H9 (cell line): ENCODE measurements at regions not wholly inside any gene's neighbourhood (a gene's known extent, or its start where the extent isn't known, plus 50 kb on each side); places are given as distances from the start of the nearest gene placed in this dataset.

Experiments
- DNase-seq: peaks from one replicate; pipeline ENCODE4 v3.0.0-alpha.2; 2017
- H2AFZ ChIP-seq: one replicate; pipeline ENCODE4 v1.6.1; 2013; ENCODE audit warnings: mild to moderate bottlenecking, low read length, control low read depth, moderate library complexity
- H2AK5ac ChIP-seq: 2 replicates; pipeline ENCODE4 v1.6.1; 2013; ENCODE audit warnings: low read length, control low read depth, mixed read lengths; ENCODE audit not compliant: insufficient read length
- H2BK120ac ChIP-seq: one replicate; pipeline ENCODE4 v1.6.1; 2013; ENCODE audit warnings: low read depth, mild to moderate bottlenecking, low read length, control low read depth, inconsistent platforms; ENCODE audit not compliant: poor library complexity, severe bottlenecking
- H2BK12ac ChIP-seq: 2 replicates; pipeline ENCODE4 v1.6.1; 2013; ENCODE audit warnings: low read length, control low read depth, mixed read lengths, low read depth; ENCODE audit not compliant: insufficient read length
- H2BK15ac ChIP-seq: 2 replicates; pipeline ENCODE4 v1.6.1; 2013; ENCODE audit warnings: low read depth, low read length, control low read depth
- H2BK20ac ChIP-seq: one replicate; pipeline ENCODE4 v1.6.1; 2013; ENCODE audit warnings: low read depth, mild to moderate bottlenecking, low read length, control low read depth, inconsistent platforms; ENCODE audit not compliant: poor library complexity, severe bottlenecking
- H2BK5ac ChIP-seq: 2 replicates; pipeline ENCODE4 v1.6.1; 2013; ENCODE audit warnings: low read length, control low read depth, mixed read lengths; ENCODE audit not compliant: insufficient read length
- H3K14ac ChIP-seq: 2 replicates; pipeline ENCODE4 v1.6.1; 2013; ENCODE audit warnings: low read length, control low read depth; ENCODE audit not compliant: insufficient read depth
- H3K18ac ChIP-seq: 2 replicates; pipeline ENCODE4 v1.6.1; 2013; ENCODE audit warnings: low read depth, mild to moderate bottlenecking, mixed read lengths, low read length, control low read depth; ENCODE audit not compliant: insufficient read length
- H3K23ac ChIP-seq: 2 replicates; pipeline ENCODE4 v1.6.1; 2013; ENCODE audit warnings: low read length, control low read depth, mixed read lengths, low read depth; ENCODE audit not compliant: insufficient read length
- H3K23me2 ChIP-seq: 2 replicates; pipeline ENCODE4 v1.6.1; 2013; ENCODE audit warnings: low read depth, mild to moderate bottlenecking, mixed read lengths, low read length, control low read depth; ENCODE audit not compliant: insufficient read length, poor library complexity, severe bottlenecking
- H3K27ac ChIP-seq: 2 replicates; pipeline ENCODE4 v1.5.1; 2013; ENCODE audit warnings: low read length, control low read depth, mixed read lengths, low read depth; ENCODE audit not compliant: insufficient read length
- H3K27me3 ChIP-seq: 2 replicates; pipeline ENCODE4 v1.6.1; 2013; ENCODE audit warnings: low read length, control low read depth, inconsistent platforms; ENCODE audit not compliant: insufficient read depth
- H3K4ac ChIP-seq: 2 replicates; pipeline ENCODE4 v1.6.1; 2013; ENCODE audit warnings: low read depth, mild to moderate bottlenecking, control low read depth, inconsistent platforms, low read length, moderate library complexity
- H3K4me1 ChIP-seq: 2 replicates; pipeline ENCODE4 v1.6.1; 2013; ENCODE audit warnings: low read length, control low read depth, inconsistent platforms; ENCODE audit not compliant: insufficient read depth
- H3K4me2 ChIP-seq: 2 replicates; pipeline ENCODE4 v1.6.1; 2013; ENCODE audit warnings: low read length, control low read depth, mixed read lengths; ENCODE audit not compliant: insufficient read length, insufficient read depth
- H3K56ac ChIP-seq: 2 replicates; pipeline ENCODE4 v1.6.1; 2013; ENCODE audit warnings: low read depth, mild to moderate bottlenecking, mixed read lengths, low read length, control low read depth; ENCODE audit not compliant: insufficient read length
- H3K79me1 ChIP-seq: 2 replicates; pipeline ENCODE4 v1.6.1; 2013; ENCODE audit warnings: low read depth, mild to moderate bottlenecking, moderate library complexity, low read length, control low read depth, inconsistent platforms; ENCODE audit not compliant: insufficient read depth, poor library complexity, severe bottlenecking
- H3K79me2 ChIP-seq: 2 replicates; pipeline ENCODE4 v1.6.1; 2013; ENCODE audit warnings: low read length, control low read depth, inconsistent platforms; ENCODE audit not compliant: insufficient read depth
- H3K9ac ChIP-seq: 2 replicates; pipeline ENCODE4 v1.6.1; 2013; ENCODE audit warnings: low read length, control low read depth, mixed read lengths; ENCODE audit not compliant: insufficient read length; ENCODE audit errors: extremely low read depth
- H3K9me3 ChIP-seq: one replicate; pipeline ENCODE4 v1.6.1; 2013; ENCODE audit warnings: low read depth, low read length, inconsistent platforms; ENCODE audit not compliant: control insufficient read depth
- H3T11ph ChIP-seq: one replicate; pipeline ENCODE4 v1.6.1; 2013; ENCODE audit warnings: mild to moderate bottlenecking, low read length, control low read depth, inconsistent platforms
- H4K20me1 ChIP-seq: one replicate; pipeline ENCODE4 v1.6.1; 2013; ENCODE audit not compliant: control insufficient read depth, insufficient read length, insufficient read depth
- H4K5ac ChIP-seq: 2 replicates; pipeline ENCODE4 v1.6.1; 2013; ENCODE audit warnings: low read depth, mild to moderate bottlenecking, mixed read lengths, low read length, control low read depth; ENCODE audit not compliant: insufficient read length
- H4K8ac ChIP-seq: replicated peaks from 2 replicates; pipeline ENCODE4 v1.6.1; 2013; ENCODE audit warnings: low read length, control low read depth, mixed read lengths, low read depth; ENCODE audit not compliant: insufficient read length
- H4K91ac ChIP-seq: 2 replicates; pipeline ENCODE4 v1.6.1; 2013; ENCODE audit warnings: low read depth, mild to moderate bottlenecking, moderate library complexity, mixed read lengths, low read length, control low read depth; ENCODE audit not compliant: insufficient read length
- H3K27ac Mint-ChIP-seq, 3 experiments: 2 replicates in 2 of 3; 3 replicates in 1 of 3; pipeline ENCODE4 v1.8.0; 2020 to 2021; ENCODE audit warnings: mixed read lengths in 3 of 3, mild to moderate bottlenecking in 1 of 3, moderate library complexity in 1 of 3
- H3K27me3 Mint-ChIP-seq: 2 replicates; pipeline ENCODE4 v1.8.0; 2021; ENCODE audit warnings: low read depth, mild to moderate bottlenecking, moderate library complexity, mixed read lengths
- H3K36me3 Mint-ChIP-seq, 3 experiments: 2 replicates in 2 of 3; 3 replicates in 1 of 3; pipeline ENCODE4 v1.8.0; 2020 to 2021; ENCODE audit warnings: low read depth in 3 of 3, mixed read lengths in 3 of 3; ENCODE audit not compliant: insufficient read depth in 1 of 3
- H3K4me1 Mint-ChIP-seq, 2 experiments: 2 replicates each; pipeline ENCODE4 v1.8.0; 2020; ENCODE audit warnings: mixed read lengths in 2 of 2
- H3K4me3 Mint-ChIP-seq, 2 experiments: 2 replicates in 1 of 2; 3 replicates in 1 of 2; pipeline ENCODE4 v1.8.0; 2020 to 2021; ENCODE audit warnings: mild to moderate bottlenecking in 2 of 2, mixed read lengths in 2 of 2, moderate library complexity in 1 of 2
- H3K9me3 Mint-ChIP-seq, 2 experiments: 2 replicates in 1 of 2; 3 replicates in 1 of 2; pipeline ENCODE4 v1.8.0; 2020; ENCODE audit warnings: mild to moderate bottlenecking in 2 of 2, mixed read lengths in 2 of 2, moderate library complexity in 1 of 2
- CTCF ChIP-seq: fragments of 200-600 bp; sonication (generic); conservative IDR thresholded peaks from 3 replicates; pipeline ENCODE4 v1.8.0; 2021; ENCODE audit warnings: antibody characterized with exemption, mild to moderate bottlenecking
- whole genome bisulfite sequencing: extraction: QIAGEN DNeasy Blood & Tissue Kit; methylation state at CpG from one replicate; pipeline ENCODE4 v1.1.7; 2013; ENCODE audit warnings: missing lambda C conversion rate, low lambda C conversion rate, mixed read lengths; ENCODE audit not compliant: insufficient read length; ENCODE audit errors: extremely low coverage; 5-methylcytosine and 5-hydroxymethylcytosine counted together

- no peak overlapping the region for H4K8ac ChIP-seq
These were observed 951.1 kb upstream of the ZNF722 start for GRCh38 chr7:63047546-63047945.

More at GRCh38 chr7:63047546-63047945, 951.1 kb upstream of the ZNF722 start:
- Histone ChIP-seq H2BK20ac (no peak overlapping the region), H3K79me2 (no peaks in the 10 kb centered on the region), H3K27me3 (no peaks in the 10 kb centered on the region), H3K18ac (no peak overlapping the region), H3K23me2 (no peaks in the 10 kb centered on the region), H4K20me1 (no peaks in the 10 kb centered on the region), H3K4me1 (no peaks in the 10 kb centered on the region), H2AK5ac (no peak overlapping the region), H3K14ac (no peak overlapping the region), H4K5ac (no peak overlapping the region), H3K4me2 (no peak overlapping the region), H2BK12ac (no peak overlapping the region), H3K9me3 (peaks cover 100% of the 10 kb centered on the region), H2BK120ac (no peak overlapping the region), H3K56ac (no peak overlapping the region), H2BK15ac (no peak overlapping the region), H4K91ac (no peak overlapping the region), H3K27ac (no peak overlapping the region), H3K9ac (no peak overlapping the region), H3K79me1 (no peaks in the 10 kb centered on the region), H2BK5ac (no peak overlapping the region), H3T11ph (no peak overlapping the region), H2AFZ (no peak overlapping the region), H3K23ac (no peak overlapping the region), H3K4ac (no peak overlapping the region)
- no peaks in the 10 kb centered on the region for H3K4me1 Mint-ChIP-seq
- no peak overlapping the region for H3K4me3 Mint-ChIP-seq
- H3K27ac Mint-ChIP-seq: no peak overlapping the region; a peak in 1 of 7 replicates
- DNase-seq: no peak
- peaks cover 13 to 61% (median 26%) of the 10 kb centered on the region in 3 experiments; a peak in 6 of 7 replicates for H3K36me3 Mint-ChIP-seq
- TF ChIP-seq CTCF: no peak
- H3K27me3 Mint-ChIP-seq: peaks cover 7% of the 10 kb centered on the region
- no CpG with 5 or more reads among the region's 3 CpGs for WGBS
- H3K9me3 Mint-ChIP-seq: peaks cover 14% of the 10 kb centered on the region in 2 experiments
